ENCODE measurements at regions not wholly inside any gene's neighbourhood (a gene's known extent, or its start where the extent isn't known, plus 50 kb on each side); places are given as distances from the start of the nearest gene placed in this dataset.

DNA sequence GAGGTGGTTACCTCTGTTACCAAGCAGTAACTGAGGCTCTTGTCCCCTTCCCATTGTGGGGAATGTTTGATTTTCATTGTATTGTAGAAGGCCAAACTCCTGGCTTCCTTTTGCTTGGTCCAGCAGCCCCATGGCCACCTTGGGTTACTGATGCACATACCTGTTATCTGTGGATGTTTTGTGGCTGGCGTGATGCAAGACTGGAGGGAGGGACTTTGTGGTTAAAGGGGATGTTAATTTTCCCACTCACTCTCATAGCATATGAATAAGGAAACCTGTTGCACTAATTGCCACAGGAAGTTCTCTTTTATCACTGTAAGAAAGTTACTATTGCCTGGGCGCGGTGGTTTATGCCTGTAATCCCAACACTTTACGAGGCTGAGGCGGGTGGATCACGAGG is 168.6 kb upstream of the HS3ST4 start:
- no peak for DNase-seq
- Mint-ChIP-seq H3K36me3 (ENCODE audit: unreplicated experiment) (peaks cover 5% of the 10 kb centered on the region), H3K9me3 (ENCODE audit: unreplicated experiment) (peaks cover 2% of the 10 kb centered on the region), H3K27me3 (ENCODE audit: unreplicated experiment) (no peaks in the 10 kb centered on the region), H3K4me1 (ENCODE audit: low read depth, unreplicated experiment) (no peaks in the 10 kb centered on the region), H3K27ac (ENCODE audit: unreplicated experiment) (no peak overlapping the region), H3K4me3 (ENCODE audit: unreplicated experiment) (no peak overlapping the region)
- TF ChIP-seq, protein P1, sequence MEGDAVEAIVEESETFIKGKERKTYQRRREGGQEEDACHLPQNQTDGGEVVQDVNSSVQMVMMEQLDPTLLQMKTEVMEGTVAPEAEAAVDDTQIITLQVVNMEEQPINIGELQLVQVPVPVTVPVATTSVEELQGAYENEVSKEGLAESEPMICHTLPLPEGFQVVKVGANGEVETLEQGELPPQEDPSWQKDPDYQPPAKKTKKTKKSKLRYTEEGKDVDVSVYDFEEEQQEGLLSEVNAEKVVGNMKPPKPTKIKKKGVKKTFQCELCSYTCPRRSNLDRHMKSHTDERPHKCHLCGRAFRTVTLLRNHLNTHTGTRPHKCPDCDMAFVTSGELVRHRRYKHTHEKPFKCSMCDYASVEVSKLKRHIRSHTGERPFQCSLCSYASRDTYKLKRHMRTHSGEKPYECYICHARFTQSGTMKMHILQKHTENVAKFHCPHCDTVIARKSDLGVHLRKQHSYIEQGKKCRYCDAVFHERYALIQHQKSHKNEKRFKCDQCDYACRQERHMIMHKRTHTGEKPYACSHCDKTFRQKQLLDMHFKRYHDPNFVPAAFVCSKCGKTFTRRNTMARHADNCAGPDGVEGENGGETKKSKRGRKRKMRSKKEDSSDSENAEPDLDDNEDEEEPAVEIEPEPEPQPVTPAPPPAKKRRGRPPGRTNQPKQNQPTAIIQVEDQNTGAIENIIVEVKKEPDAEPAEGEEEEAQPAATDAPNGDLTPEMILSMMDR (IDR thresholded peaks at IDR 0.05; ENCODE audit: partially characterized antibody, unreplicated experiment), result no peak

DNA sequence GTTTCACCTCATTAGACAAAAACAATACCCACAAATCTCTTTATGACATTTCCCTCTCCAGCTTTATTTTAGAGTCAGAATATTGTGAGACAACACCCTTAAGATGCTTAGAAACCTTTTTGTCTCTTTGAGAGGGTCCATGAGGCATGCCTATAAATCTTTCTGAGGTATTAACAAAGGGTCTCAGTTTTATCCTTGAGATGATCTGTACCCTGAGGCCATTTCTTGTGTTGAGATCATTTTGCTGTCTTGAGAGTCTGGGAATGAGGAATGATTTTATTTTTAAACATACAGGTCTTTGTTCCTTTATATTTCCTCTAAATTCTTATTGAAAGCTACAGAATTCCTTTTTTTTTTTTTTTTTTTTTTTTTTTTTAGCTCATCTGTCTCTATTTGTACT is 179.7 kb upstream of the HS3ST4 start:
- no peaks in the 10 kb centered on the region for H3K4me1 Mint-ChIP-seq (ENCODE audit: low read depth, unreplicated experiment)
- no peak for DNase-seq
- H3K27me3 Mint-ChIP-seq (ENCODE audit: unreplicated experiment), result no peaks in the 10 kb centered on the region
- H3K9me3 Mint-ChIP-seq (ENCODE audit: unreplicated experiment), result no peaks in the 10 kb centered on the region
- TF ChIP-seq, protein P1 (IDR thresholded peaks at IDR 0.05; ENCODE audit: partially characterized antibody, unreplicated experiment), result no peak
- H3K27ac Mint-ChIP-seq (ENCODE audit: unreplicated experiment), result no peak overlapping the region
- H3K36me3 Mint-ChIP-seq (ENCODE audit: unreplicated experiment), result no peaks in the 10 kb centered on the region
- H3K4me3 Mint-ChIP-seq (ENCODE audit: unreplicated experiment), result no peak overlapping the region

DNA sequence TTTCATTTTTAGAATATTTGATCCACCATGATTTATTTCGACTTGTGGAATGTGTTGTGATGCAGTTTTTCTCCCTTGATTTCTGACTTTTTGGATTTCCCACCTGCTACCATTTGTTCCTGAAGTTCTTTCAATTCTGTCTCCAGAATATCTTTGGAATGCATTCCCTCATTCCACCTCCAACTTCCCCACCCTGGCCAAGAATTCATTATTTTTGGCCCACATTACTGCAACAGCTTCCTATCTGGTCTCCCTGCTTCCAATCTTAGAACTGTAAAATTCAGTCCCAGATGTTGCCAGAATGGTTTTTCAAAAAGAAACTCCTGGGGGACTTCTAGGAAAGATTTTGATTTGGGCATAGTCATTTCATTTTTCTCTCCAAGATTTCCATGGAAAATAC is 182.3 kb upstream of the HS3ST4 start:
- TF ChIP-seq, protein P1 (IDR thresholded peaks at IDR 0.05; ENCODE audit: partially characterized antibody, unreplicated experiment), result no peak
- H3K4me3 Mint-ChIP-seq (ENCODE audit: unreplicated experiment), result no peak overlapping the region
- no peak overlapping the region for H3K27ac Mint-ChIP-seq (ENCODE audit: unreplicated experiment)
- no peak for DNase-seq
- no peaks in the 10 kb centered on the region for H3K36me3 Mint-ChIP-seq (ENCODE audit: unreplicated experiment)
- no peaks in the 10 kb centered on the region for H3K4me1 Mint-ChIP-seq (ENCODE audit: low read depth, unreplicated experiment)
- H3K27me3 Mint-ChIP-seq (ENCODE audit: unreplicated experiment), result no peaks in the 10 kb centered on the region
- H3K9me3 Mint-ChIP-seq (ENCODE audit: unreplicated experiment), result no peaks in the 10 kb centered on the region

DNA sequence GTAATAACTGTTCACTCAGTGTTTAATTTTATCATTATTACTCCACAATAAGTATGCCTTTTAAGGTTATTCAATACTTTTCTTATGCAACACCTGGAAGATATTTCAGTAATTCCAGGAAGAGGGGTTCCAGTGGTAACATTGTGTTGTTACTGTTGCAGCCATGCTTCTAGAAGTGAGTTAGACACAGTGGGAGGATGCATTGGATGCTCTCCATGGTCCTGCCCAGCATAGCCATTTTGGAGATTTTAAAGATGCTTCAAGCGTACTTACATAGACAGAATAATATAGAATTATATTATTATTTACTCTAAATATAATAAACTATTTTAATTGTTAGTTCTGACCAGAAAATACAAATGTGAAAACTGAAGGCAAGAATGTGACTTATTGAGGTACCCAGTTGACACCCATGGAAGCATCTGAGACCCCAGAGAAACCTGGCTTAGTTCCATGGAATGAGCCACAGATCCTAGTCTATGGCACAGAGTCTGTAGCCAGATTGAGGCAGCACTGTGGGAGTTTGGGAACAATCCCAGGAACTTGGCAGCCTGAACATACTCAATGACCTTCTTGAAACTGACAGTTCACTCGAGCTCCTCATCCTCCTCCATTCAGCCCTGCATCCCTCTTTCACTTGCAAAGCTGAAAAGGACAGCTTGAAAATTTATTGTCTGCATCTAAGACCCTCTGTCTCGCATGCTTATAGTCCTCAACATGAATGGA is 190.1 kb upstream of the HS3ST4 start:
- Mint-ChIP-seq H3K9me3 (ENCODE audit: unreplicated experiment) (no peaks in the 10 kb centered on the region), H3K27me3 (ENCODE audit: unreplicated experiment) (peaks cover 2% of the 10 kb centered on the region), H3K36me3 (ENCODE audit: unreplicated experiment) (no peaks in the 10 kb centered on the region), H3K4me3 (ENCODE audit: unreplicated experiment) (no peak overlapping the region), H3K4me1 (ENCODE audit: low read depth, unreplicated experiment) (no peaks in the 10 kb centered on the region), H3K27ac (ENCODE audit: unreplicated experiment) (no peak overlapping the region)
- no peak for DNase-seq
- TF ChIP-seq, protein P1 (IDR thresholded peaks at IDR 0.05; ENCODE audit: partially characterized antibody, unreplicated experiment), result no peak

DNA sequence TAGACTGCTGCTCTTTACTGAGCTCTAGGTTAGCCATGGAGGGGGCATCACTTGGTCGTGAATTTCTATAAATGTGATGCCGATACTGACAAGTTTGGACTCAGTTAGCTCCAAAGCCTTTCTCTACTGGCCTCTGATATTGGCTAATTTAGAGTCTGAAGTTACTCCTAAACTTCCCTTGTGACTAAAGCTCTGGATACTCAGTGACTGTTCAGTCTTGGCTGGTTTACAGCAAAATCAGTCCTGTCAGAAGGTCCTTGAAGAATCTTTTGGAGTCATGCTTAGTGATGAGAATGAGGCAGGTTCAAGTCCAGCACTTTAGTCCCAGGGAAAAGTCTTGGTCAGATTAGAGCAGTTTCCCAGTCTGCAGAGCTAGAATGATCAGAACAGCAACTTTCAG is 197.5 kb upstream of the HS3ST4 start:
- Mint-ChIP-seq H3K36me3 (ENCODE audit: unreplicated experiment) (no peaks in the 10 kb centered on the region), H3K4me1 (ENCODE audit: low read depth, unreplicated experiment) (no peaks in the 10 kb centered on the region), H3K27me3 (ENCODE audit: unreplicated experiment) (no peaks in the 10 kb centered on the region), H3K9me3 (ENCODE audit: unreplicated experiment) (peaks cover 2% of the 10 kb centered on the region), H3K4me3 (ENCODE audit: unreplicated experiment) (no peak overlapping the region), H3K27ac (ENCODE audit: unreplicated experiment) (no peak overlapping the region)
- TF ChIP-seq, protein P1 (IDR thresholded peaks at IDR 0.05; ENCODE audit: partially characterized antibody, unreplicated experiment), result no peak
- no peak for DNase-seq

All from glutamatergic neuron (in vitro differentiated cells).